IgD-negative memory B cell (primary cell): ENCODE measurements at regions not wholly inside any gene's neighbourhood (a gene's known extent, or its start where the extent isn't known, plus 50 kb on each side); places are given as distances from the start of the nearest gene placed in this dataset.
"Not testable (repeated sequence)": the region's sequence is repeated elsewhere in the genome, so short reads cannot be mapped to it uniquely, and the experiment has no call there.

ENCODE experiments used
- H3K27ac Mint-ChIP-seq, 3 donors: one replicate each; pipeline ENCODE4 v1.8.0; 2020 to 2022; ENCODE audit warnings: mild to moderate bottlenecking in 3 of 3, mixed read lengths in 3 of 3, moderate library complexity in 1 of 3
- H3K27me3 Mint-ChIP-seq: one replicate; pipeline ENCODE4 v1.8.0; 2021; ENCODE audit warnings: mixed read lengths
- H3K36me3 Mint-ChIP-seq: one replicate; pipeline ENCODE4 v1.8.0; 2020; ENCODE audit warnings: mild to moderate bottlenecking, mixed read lengths
- H3K4me1 Mint-ChIP-seq, 3 donors: one replicate each; pipeline ENCODE4 v1.8.0; 2020 to 2022; ENCODE audit warnings: mixed read lengths in 3 of 3, mild to moderate bottlenecking in 1 of 3
- H3K4me3 Mint-ChIP-seq, 4 donors: one replicate each; pipeline ENCODE4 v1.8.0; 2020 to 2022; ENCODE audit warnings: mild to moderate bottlenecking in 4 of 4, mixed read lengths in 4 of 4, moderate library complexity in 3 of 4
- H3K9me3 Mint-ChIP-seq, 3 donors: one replicate each; pipeline ENCODE4 v1.8.0; 2020 to 2021; ENCODE audit warnings: mixed read lengths in 3 of 3, mild to moderate bottlenecking in 1 of 3

GRCh38 chr17:79560527-79560926 lies 50.3 kb downstream of the RBFOX3 start:
- Mint-ChIP-seq H3K36me3 (no peaks in the 10 kb centered on the region), H3K27ac (peak overlapping the region in 1 of 3 donors; percentile 59), H3K4me3 (no peak overlapping the region), H3K9me3 (peaks cover 0 to 1% (median 0%) of the 10 kb centered on the region in 3 donors), H3K27me3 (peaks cover 24% of the 10 kb centered on the region), H3K4me1 (no peaks in the 10 kb centered on the region)

- Mint-ChIP-seq H3K4me3 (no peak overlapping the region), H3K36me3 (no peaks in the 10 kb centered on the region), H3K9me3 (peaks cover 0 to 1% (median 0%) of the 10 kb centered on the region in 3 donors), H3K27ac (no peak overlapping the region), H3K4me1 (no peaks in the 10 kb centered on the region), H3K27me3 (peaks cover 22% of the 10 kb centered on the region)
Observed at GRCh38 chr17:79559111-79559887, 51.6 kb downstream of the RBFOX3 start.

- Mint-ChIP-seq H3K4me3 (no peak overlapping the region), H3K4me1 (no peaks in the 10 kb centered on the region), H3K36me3 (no peaks in the 10 kb centered on the region), H3K9me3 (no peaks in the 10 kb centered on the region), H3K27me3 (peaks cover 18% of the 10 kb centered on the region), H3K27ac (no peak overlapping the region)
Observed at GRCh38 chr17:79558091-79558900, 52.6 kb downstream of the RBFOX3 start.

GRCh38 chr17:79557276-79558090 lies 53.4 kb downstream of the RBFOX3 start:
- no peak overlapping the region for H3K27ac Mint-ChIP-seq
- H3K4me1 Mint-ChIP-seq: no peaks in the 10 kb centered on the region
- no peaks in the 10 kb centered on the region for H3K9me3 Mint-ChIP-seq
- H3K4me3 Mint-ChIP-seq: no peak overlapping the region
- peaks cover 18% of the 10 kb centered on the region for H3K27me3 Mint-ChIP-seq
- H3K36me3 Mint-ChIP-seq: no peaks in the 10 kb centered on the region

- Mint-ChIP-seq H3K4me3 (no peak overlapping the region), H3K36me3 (no peaks in the 10 kb centered on the region), H3K27ac (no peak overlapping the region), H3K4me1 (no peaks in the 10 kb centered on the region), H3K9me3 (peaks cover 0 to 2% (median 0%) of the 10 kb centered on the region in 3 donors), H3K27me3 (peaks cover 18% of the 10 kb centered on the region)
Observed at GRCh38 chr17:79556271-79556670, 54.6 kb downstream of the RBFOX3 start.

GRCh38 chr17:79555543-79555942 lies 55.3 kb downstream of the RBFOX3 start:
- no peaks in the 10 kb centered on the region for H3K36me3 Mint-ChIP-seq
- peaks cover 16% of the 10 kb centered on the region for H3K27me3 Mint-ChIP-seq
- H3K9me3 Mint-ChIP-seq: peaks cover 0 to 2% (median 0%) of the 10 kb centered on the region in 3 donors
- no peak overlapping the region for H3K27ac Mint-ChIP-seq
- no peaks in the 10 kb centered on the region for H3K4me1 Mint-ChIP-seq
- H3K4me3 Mint-ChIP-seq: no peak overlapping the region

GRCh38 chr17:79554346-79554745 lies 56.5 kb downstream of the RBFOX3 start:
- H3K27ac Mint-ChIP-seq, H3K9me3 Mint-ChIP-seq, H3K4me3 Mint-ChIP-seq, H3K4me1 Mint-ChIP-seq, H3K36me3 Mint-ChIP-seq: not testable (repeated sequence)
- peaks cover 11% of the 10 kb centered on the region for H3K27me3 Mint-ChIP-seq

GRCh38 chr17:79552824-79553223 lies 58.0 kb downstream of the RBFOX3 start:
- no peaks in the 10 kb centered on the region for H3K4me1 Mint-ChIP-seq
- H3K9me3 Mint-ChIP-seq: peaks cover 0 to 2% (median 0%) of the 10 kb centered on the region in 3 donors
- H3K27me3 Mint-ChIP-seq: peaks cover 3% of the 10 kb centered on the region
- H3K4me3 Mint-ChIP-seq: no peak overlapping the region
- H3K36me3 Mint-ChIP-seq: no peaks in the 10 kb centered on the region
- H3K27ac Mint-ChIP-seq: no peak overlapping the region

GRCh38 chr17:79552405-79552804 lies 58.4 kb downstream of the RBFOX3 start:
- Mint-ChIP-seq H3K27ac (no peak overlapping the region), H3K4me3 (no peak overlapping the region), H3K36me3 (no peaks in the 10 kb centered on the region), H3K9me3 (peaks cover 0 to 2% (median 0%) of the 10 kb centered on the region in 3 donors), H3K4me1 (no peaks in the 10 kb centered on the region), H3K27me3 (no peaks in the 10 kb centered on the region)

- Mint-ChIP-seq H3K4me3 (no peak overlapping the region), H3K27ac (peak overlapping the region in 1 of 3 donors; percentile 90), H3K9me3 (peaks cover 0 to 2% (median 0%) of the 10 kb centered on the region in 3 donors), H3K4me1 (no peaks in the 10 kb centered on the region), H3K36me3 (no peaks in the 10 kb centered on the region), H3K27me3 (peaks cover 9% of the 10 kb centered on the region)
Observed at GRCh38 chr17:79549141-79549915, 61.5 kb downstream of the RBFOX3 start.

GRCh38 chr17:79548116-79548515 lies 62.7 kb downstream of the RBFOX3 start:
- no peaks in the 10 kb centered on the region for H3K36me3 Mint-ChIP-seq
- H3K27me3 Mint-ChIP-seq: peaks cover 12% of the 10 kb centered on the region
- H3K27ac Mint-ChIP-seq: no peak overlapping the region
- peaks cover 0 to 2% (median 0%) of the 10 kb centered on the region in 3 donors for H3K9me3 Mint-ChIP-seq
- no peak overlapping the region for H3K4me3 Mint-ChIP-seq
- H3K4me1 Mint-ChIP-seq: no peaks in the 10 kb centered on the region

GRCh38 chr17:79547586-79547985 lies 63.3 kb downstream of the RBFOX3 start:
- Mint-ChIP-seq H3K27me3 (peaks cover 12% of the 10 kb centered on the region), H3K9me3 (peaks cover 0 to 2% (median 0%) of the 10 kb centered on the region in 3 donors), H3K36me3 (no peaks in the 10 kb centered on the region), H3K4me1 (no peaks in the 10 kb centered on the region), H3K4me3 (no peak overlapping the region), H3K27ac (no peak overlapping the region)

- peaks cover 12% of the 10 kb centered on the region for H3K27me3 Mint-ChIP-seq
- H3K36me3 Mint-ChIP-seq, H3K4me3 Mint-ChIP-seq, H3K9me3 Mint-ChIP-seq, H3K4me1 Mint-ChIP-seq, H3K27ac Mint-ChIP-seq: not testable (repeated sequence)
Observed at GRCh38 chr17:79547171-79547570, 63.7 kb downstream of the RBFOX3 start.

- H3K36me3 Mint-ChIP-seq: no peaks in the 10 kb centered on the region
- no peaks in the 10 kb centered on the region for H3K9me3 Mint-ChIP-seq
- H3K4me1 Mint-ChIP-seq: no peaks in the 10 kb centered on the region
- no peak overlapping the region for H3K4me3 Mint-ChIP-seq
- H3K27ac Mint-ChIP-seq: peak overlapping the region in 1 of 3 donors; percentile 44
- peaks cover 12% of the 10 kb centered on the region for H3K27me3 Mint-ChIP-seq
Observed at GRCh38 chr17:79546386-79546785, 64.5 kb downstream of the RBFOX3 start.
